ENCODE measurements at regions not wholly inside any gene's neighbourhood (a gene's known extent, or its start where the extent isn't known, plus 50 kb on each side); places are given as distances from the start of the nearest gene placed in this dataset.

- Histone ChIP-seq H3K27me3 (no peaks in the 10 kb centered on the region), H3K4me3 (no peak overlapping the region), H3K4me1 (ENCODE audit: low read depth) (no peaks in the 10 kb centered on the region), H3K27ac (no peak overlapping the region), H3K9me3 (ENCODE audit: low read depth) (no peaks in the 10 kb centered on the region), H3K36me3 (no peaks in the 10 kb centered on the region)
- no peak for TF ChIP-seq CTCF (IDR thresholded peaks at IDR 0.05; ENCODE audit: low read depth, low read length)
- no peak for DNase-seq (ENCODE audit: low read depth in 1 of 2, low spot score in 1 of 2)
These were observed 99.7 kb upstream of the ENPP6 start for GRCh38 chr4:184317234-184317918.

- no peak for TF ChIP-seq CTCF (IDR thresholded peaks at IDR 0.05; ENCODE audit: low read depth, low read length)
- no peaks in the 10 kb centered on the region for H3K4me1 ChIP-seq (ENCODE audit: low read depth)
- DNase-seq (ENCODE audit: low read depth in 1 of 2, low spot score in 1 of 2), result no peak
These were observed 99.1 kb upstream of the ENPP6 start for GRCh38 chr4:184316821-184317220.

GRCh38 chr4:184315675-184316359 lies 98.1 kb upstream of the ENPP6 start:
- no peak overlapping the region for H3K27ac ChIP-seq
- H3K27me3 ChIP-seq, result no peaks in the 10 kb centered on the region
- H3K4me3 ChIP-seq, result no peak overlapping the region
- H3K4me1 ChIP-seq (ENCODE audit: low read depth), result no peaks in the 10 kb centered on the region
- DNase-seq (ENCODE audit: low read depth in 1 of 2, low spot score in 1 of 2), result no peak
- H3K36me3 ChIP-seq, result no peaks in the 10 kb centered on the region
- H3K9me3 ChIP-seq (ENCODE audit: low read depth), result no peaks in the 10 kb centered on the region
- TF ChIP-seq CTCF (IDR thresholded peaks at IDR 0.05; ENCODE audit: low read depth, low read length), result no peak

More at GRCh38 chr4:184316821-184317220, 99.1 kb upstream of the ENPP6 start:
- H3K36me3 ChIP-seq, result no peaks in the 10 kb centered on the region
- no peaks in the 10 kb centered on the region for H3K9me3 ChIP-seq (ENCODE audit: low read depth)
- H3K4me3 ChIP-seq, result no peak overlapping the region
- H3K27ac ChIP-seq, result no peak overlapping the region
- no peaks in the 10 kb centered on the region for H3K27me3 ChIP-seq

GRCh38 chr4:184313702-184314659 lies 96.3 kb upstream of the ENPP6 start:
- no peak for DNase-seq (ENCODE audit: low read depth in 1 of 2, low spot score in 1 of 2)
- Histone ChIP-seq H3K36me3 (no peaks in the 10 kb centered on the region), H3K27ac (no peak overlapping the region), H3K27me3 (no peaks in the 10 kb centered on the region), H3K4me3 (no peak overlapping the region), H3K4me1 (ENCODE audit: low read depth) (no peaks in the 10 kb centered on the region), H3K9me3 (ENCODE audit: low read depth) (no peaks in the 10 kb centered on the region)
- no peak for TF ChIP-seq CTCF (IDR thresholded peaks at IDR 0.05; ENCODE audit: low read depth, low read length)

- no peak overlapping the region for H3K27ac ChIP-seq
- H3K36me3 ChIP-seq, result no peaks in the 10 kb centered on the region
- no peak for DNase-seq (ENCODE audit: low read depth in 1 of 2, low spot score in 1 of 2)
- H3K27me3 ChIP-seq, result no peaks in the 10 kb centered on the region
- no peak overlapping the region for H3K4me3 ChIP-seq
- H3K9me3 ChIP-seq (ENCODE audit: low read depth), result no peaks in the 10 kb centered on the region
- no peak for TF ChIP-seq CTCF (IDR thresholded peaks at IDR 0.05; ENCODE audit: low read depth, low read length)
- no peaks in the 10 kb centered on the region for H3K4me1 ChIP-seq (ENCODE audit: low read depth)
These were observed 95.4 kb upstream of the ENPP6 start for GRCh38 chr4:184313058-184313581.

All from cardiac muscle cell (in vitro differentiated cells and primary cell).